Prostate gland (tissue), 2 donors: ENCODE measurements at regions not wholly inside any gene's neighbourhood (a gene's known extent, or its start where the extent isn't known, plus 50 kb on each side); places are given as distances from the start of the nearest gene placed in this dataset.

Source experiments
- POLR2A ChIP-seq: fragments of 450-650 bp; IDR thresholded peaks from one replicate; pipeline ENCODE4 v1.6.1; 2016; ENCODE audit warnings: antibody characterized with exemption, mild to moderate bottlenecking
- POLR2AphosphoS5 ChIP-seq: sonication (generic); formaldehyde crosslinking; IDR thresholded peaks from one replicate; pipeline ENCODE4 v1.6.1; 2017; ENCODE audit warnings: antibody characterized with exemption
- TF ChIP-seq, protein P1 (sequence below), 4 experiments: fragments of 200-600 bp in 2 of 4; fragments of 450-650 bp in 2 of 4; sonication (generic) in 2 of 4; IDR thresholded peaks; 1 replicate in 3 of 4; 2 replicates in 1 of 4; pipeline ENCODE4 v1.5.1; 2016 to 2019; ENCODE audit warnings: antibody characterized with exemption in 4 of 4, mild to moderate bottlenecking in 2 of 4, moderate library complexity in 2 of 4

DNA sequence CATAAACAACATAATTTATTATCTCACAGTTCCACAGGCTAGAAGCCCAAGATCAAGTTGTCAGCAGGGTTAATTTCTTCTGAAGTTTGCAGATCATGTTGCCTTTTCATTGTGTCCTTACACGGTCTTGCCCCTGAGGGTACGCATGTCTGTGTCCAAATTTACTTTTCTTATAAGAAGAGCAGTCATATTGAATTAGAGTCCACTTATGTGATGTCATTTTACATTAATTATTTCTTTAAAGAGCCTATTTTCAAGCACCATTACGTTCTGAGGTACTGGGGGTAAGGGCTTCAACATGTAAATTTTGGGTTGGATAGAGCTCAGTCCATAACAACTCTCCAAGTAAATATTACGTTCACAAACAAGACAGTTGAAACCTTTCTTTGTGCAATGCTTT lies 236.6 kb upstream of the OR4E1 start:
- TF ChIP-seq, protein P1, sequence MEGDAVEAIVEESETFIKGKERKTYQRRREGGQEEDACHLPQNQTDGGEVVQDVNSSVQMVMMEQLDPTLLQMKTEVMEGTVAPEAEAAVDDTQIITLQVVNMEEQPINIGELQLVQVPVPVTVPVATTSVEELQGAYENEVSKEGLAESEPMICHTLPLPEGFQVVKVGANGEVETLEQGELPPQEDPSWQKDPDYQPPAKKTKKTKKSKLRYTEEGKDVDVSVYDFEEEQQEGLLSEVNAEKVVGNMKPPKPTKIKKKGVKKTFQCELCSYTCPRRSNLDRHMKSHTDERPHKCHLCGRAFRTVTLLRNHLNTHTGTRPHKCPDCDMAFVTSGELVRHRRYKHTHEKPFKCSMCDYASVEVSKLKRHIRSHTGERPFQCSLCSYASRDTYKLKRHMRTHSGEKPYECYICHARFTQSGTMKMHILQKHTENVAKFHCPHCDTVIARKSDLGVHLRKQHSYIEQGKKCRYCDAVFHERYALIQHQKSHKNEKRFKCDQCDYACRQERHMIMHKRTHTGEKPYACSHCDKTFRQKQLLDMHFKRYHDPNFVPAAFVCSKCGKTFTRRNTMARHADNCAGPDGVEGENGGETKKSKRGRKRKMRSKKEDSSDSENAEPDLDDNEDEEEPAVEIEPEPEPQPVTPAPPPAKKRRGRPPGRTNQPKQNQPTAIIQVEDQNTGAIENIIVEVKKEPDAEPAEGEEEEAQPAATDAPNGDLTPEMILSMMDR (IDR thresholded peaks at IDR 0.05) = no peak
- TF ChIP-seq POLR2AphosphoS5 (no peak), POLR2A (no peak)
